RKO (cell line): ENCODE measurements at regions not wholly inside any gene's neighbourhood (a gene's known extent, or its start where the extent isn't known, plus 50 kb on each side); places are given as distances from the start of the nearest gene placed in this dataset.
A peak's percentile ranks its signal among the peaks of the same experiment; 100 is the strongest.
"Not testable (repeated sequence)": the region's sequence is repeated elsewhere in the genome, so short reads cannot be mapped to it uniquely, and the experiment has no call there.

Experiments used
- DNase-seq: peaks from one replicate; pipeline ENCODE4 v3.0.0-alpha.2; 2016; ENCODE audit warnings: low spot score

DNA sequence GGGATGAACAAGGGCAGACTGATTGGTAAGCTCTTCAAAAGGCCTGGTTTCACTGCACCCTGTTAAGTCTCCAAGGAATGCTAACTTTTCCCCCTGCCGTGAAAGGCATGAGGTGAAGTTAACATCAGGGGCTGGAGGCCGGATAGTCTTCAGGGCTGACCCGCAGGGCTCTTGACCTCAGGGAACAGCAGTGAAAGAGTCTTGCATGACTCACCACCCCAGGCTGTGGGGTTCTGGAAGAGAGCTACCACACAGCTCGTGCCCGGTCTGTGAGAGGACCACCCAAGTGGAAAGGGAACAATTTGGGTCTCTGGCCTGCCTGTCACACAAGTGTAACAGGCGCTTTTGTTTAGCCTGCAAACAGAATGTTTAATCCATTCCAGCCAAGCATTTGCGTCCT, 504.9 kb downstream of the EDEM1 start:
- DNase-seq, result no peak

DNA sequence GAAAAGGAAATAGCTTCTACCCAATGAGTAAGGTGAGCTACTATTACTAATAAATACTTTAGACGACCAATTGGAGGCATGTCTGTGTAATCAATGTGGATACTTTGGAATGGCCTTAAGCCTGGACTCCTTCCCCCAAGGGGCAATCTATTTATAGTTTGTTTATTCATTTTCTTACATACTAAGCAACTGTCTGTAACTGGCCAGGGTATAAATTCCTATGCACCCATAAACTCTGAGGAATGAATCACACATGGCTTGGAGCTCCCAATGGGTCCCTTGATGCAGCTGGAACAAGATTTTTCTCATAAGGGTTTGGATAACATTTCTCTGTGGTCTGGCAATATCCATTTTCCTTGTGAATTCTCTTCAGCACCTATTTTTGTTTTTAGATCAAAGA, 506.8 kb downstream of the EDEM1 start:
- DNase-seq, result no peak

DNA sequence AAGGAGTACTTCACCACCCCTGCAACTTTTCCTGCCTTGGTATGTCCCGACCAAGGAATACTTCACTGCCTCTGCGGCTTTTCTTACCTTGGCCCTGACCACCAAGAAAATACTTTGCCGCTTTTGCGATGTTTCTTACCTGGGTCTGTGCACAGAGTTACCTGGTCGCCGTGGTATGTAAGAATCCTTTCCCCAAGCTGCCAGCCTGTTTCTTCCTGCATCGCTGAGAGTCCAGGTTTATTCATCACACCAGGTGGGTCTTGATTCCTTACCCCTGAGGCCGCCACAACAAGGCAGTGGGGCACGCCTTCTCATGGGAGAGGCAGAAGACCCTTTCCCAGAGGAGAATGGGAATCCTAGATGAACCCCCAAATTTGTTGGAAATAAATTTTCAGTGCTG, 511.3 kb downstream of the EDEM1 start:
- DNase-seq, result no peak

DNA sequence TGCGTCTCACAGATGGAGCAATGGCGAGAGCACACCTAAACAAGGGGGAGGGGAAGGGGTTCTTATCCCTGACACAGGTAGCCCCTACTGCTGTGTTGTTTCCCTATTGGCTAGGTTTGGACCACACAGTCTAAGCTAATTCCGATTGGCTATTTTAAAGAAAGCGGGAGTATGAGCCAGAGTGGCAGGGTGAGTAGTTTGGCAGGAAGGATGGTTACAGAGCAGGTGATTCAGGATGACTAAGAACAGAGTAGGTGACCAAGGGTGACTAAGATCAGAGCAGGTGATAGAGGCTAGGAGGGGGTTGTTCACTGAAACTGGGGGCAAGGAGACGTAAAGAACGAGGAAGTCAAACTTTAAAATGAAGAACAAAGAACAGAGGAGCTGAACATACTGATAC, 511.8 kb downstream of the EDEM1 start:
- DNase-seq, result peak; percentile 12

DNA sequence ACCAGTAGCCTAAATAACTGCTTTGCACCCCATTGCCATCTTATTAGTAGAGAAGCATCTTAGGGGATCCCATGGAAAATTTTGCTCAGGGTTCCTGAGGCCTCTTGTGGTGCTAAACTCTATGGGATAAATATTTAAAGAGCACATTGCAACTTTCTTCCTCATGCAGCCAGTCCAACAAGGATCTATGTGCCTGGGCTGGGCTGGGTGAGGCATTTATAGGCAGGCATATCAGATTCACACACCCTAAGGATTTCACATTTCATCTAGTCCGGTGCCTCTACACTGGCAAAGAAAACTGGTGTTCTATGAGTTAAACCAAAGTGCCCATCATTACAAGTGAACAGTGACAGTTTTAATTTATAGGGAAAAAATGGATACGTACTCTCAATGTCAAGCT, 512.3 kb downstream of the EDEM1 start:
- DNase-seq, result no peak

DNA sequence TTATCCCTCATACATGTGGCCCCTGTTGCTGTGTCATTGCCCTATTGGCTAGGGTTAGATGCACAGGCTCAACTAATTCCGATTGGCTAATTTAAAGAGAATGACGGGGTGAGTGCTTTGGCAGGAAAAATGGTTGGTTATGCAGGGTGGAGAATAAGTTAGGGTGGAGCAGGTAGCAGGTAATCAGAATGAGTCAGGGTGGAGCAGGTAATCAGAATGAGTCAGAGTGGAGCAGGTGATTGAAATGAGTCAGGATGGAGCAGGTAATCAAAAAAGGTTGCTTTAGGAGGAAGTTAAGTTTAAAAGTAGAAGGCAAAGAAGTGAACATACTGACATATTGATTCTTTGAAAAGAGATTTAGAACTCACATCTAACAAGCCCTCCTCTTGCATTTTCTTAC, 513.5 kb downstream of the EDEM1 start:
- not testable (repeated sequence) for DNase-seq

DNA sequence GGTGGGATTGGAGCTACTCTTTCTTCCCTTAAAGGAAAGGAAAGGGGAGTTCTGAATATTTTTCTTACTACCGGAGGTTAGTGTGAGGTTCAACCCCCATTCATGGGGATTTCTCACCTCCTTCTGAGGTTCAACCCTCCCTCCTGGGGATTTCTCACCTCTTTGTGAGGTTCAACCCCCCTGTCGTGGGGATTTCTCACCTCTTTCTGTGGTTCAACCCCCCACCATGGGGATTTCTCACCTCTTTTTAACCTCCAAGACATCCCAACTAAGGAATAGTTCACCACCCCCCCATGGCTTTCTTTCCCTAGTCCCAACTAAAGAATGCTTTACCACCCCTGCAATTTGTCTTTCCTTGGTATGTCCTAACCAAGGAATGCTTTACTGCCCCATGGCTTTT, 520.3 kb downstream of the EDEM1 start:
- no peak for DNase-seq

DNA sequence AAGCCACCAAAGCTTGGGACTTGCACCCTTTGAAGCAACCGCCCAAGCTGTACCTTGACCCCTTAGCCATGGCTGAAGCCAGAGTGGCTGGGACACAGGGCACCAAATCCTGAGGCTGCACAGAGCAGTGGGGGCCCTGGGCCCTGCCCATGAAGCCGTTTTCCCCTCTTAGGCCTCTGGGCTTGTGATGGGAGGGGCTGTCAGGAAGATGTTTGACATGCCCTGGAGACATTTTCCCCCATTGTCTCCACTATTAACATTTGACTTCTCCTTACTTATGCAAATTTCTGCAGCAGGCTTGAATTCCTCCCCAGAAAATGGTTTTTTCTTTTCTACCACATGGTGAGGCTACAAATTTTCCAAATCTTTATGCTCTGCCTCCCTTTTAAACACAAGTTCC, 522.2 kb downstream of the EDEM1 start:
- no peak for DNase-seq

DNA sequence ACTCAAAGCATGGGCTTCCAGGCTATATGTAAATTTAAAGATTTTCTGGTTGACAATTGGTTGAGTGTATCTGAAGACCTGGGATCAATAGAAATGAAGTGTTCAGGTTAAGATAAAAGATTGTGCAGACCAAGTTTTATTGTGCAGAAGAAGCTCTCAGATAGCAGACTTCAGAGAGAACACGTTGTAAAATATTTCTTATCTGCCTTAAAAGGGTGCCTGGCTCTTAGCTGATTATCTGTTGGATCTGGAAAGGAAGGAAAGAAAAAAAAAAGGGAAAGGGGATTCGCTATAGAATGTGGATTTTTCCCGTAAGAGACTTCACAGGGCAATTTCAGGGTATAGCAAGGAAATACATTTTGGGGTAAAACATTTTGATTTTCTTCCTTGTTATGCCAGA, 523.2 kb downstream of the EDEM1 start:
- no peak for DNase-seq

DNA sequence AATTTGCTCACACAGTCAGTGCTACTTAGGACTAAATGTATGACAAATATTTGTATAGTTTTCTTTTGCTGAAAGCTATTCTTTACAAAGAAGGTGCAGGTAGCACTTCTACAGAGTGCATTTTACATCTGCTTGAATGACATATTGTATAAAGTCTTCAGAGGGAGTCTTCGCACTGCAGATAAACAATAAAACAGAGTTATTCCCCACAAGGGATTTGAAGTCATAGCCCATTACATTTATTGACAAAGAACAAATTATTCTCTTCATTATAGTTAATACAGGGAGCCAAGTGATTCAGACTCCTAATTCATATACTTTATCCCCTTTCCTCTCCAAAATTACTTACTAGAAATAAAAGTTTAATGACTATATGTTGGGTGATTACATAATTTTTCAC, 529.7 kb downstream of the EDEM1 start:
- no peak for DNase-seq

DNA sequence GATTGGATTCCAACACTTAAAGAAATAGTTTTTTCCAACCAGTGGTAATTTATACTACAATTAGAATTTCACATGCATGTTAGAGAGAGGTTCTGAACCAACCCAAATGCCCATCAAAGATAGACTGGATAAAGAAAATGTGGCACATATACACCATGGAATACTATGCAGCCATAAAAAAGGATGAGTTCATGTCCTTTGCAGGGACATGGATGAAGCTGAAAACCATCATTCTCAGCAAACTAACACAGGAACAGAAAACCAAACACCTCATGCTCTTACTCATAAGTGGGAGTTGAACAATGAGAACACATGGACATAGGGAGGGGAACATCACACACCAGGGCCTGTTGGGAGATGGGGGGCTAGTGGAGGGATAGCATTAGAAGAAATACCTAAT, 532.2 kb downstream of the EDEM1 start:
- DNase-seq, result not testable (repeated sequence)

DNA sequence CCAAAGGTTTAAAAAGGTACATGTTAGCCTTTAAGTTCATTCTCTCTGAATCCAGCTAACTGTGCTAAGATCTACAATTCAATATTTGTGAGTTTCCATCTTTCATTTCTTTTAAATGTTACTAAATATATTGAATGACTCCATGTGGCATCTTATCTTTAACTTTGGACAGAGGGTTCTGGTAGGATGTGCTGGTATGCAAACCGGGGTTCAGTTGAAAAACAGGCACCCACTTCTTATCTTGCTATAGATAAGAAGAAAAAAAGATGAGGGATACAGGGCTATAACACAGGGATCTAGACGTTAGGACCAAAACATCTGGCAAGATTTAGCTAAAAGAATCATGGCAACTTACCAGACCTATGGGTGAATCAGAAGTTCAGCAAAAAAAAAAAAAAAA, 538.3 kb downstream of the EDEM1 start:
- no peak for DNase-seq

DNA sequence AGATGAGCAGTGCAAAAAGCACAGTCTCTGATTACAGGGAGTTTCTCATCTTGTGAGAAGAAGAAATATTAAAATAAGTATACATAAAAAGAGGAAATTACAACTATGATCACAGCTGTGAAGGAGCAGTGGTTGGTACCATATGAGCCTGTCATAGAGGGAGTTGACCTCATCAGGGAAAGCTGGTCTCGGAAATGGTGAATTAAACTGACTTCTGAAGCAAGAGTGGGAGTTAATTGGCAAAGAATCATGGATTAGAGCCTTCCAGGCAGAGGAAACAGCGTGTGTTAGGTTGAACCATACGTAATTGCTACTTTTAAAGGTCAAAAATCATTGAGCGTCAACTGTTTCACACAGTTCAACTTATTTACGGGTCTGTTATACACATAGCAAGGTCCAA, 539.1 kb downstream of the EDEM1 start:
- DNase-seq, result no peak

DNA sequence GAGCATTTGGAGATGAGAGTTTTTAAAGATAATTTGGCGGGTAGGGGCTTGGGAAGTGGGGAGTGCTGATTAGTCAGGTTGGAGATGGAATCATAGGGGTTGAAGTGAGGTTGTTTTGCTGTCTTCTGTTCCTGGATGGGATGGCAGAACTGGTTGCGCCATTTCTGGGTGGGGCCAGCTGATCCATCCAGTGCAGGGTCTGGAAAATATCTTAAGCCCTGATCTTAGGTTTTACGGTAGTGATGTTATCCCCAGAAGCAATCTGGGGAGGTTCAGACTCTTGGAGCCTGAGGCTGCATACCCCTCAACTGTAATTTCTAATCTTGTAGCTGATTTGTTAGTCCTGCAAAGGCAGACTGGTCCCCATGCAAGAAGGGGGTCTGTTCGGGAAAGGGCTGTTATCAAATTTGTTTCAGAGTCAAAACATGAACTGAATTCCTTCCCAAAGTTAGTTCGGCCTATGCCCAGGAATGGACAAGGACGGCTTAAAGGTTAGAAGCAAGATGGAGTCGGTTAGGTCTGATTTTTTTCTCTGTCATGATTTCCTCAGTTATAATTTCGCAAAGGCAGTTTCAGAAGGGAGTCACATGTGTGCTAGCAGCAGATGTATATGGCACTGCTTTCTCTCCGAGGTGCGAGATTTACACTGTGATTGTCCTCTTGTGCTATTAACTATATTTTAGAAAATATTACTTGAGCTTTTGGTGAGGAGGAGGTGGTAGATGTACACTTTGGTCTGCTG, 540.4 kb downstream of the EDEM1 start:
- no peak for DNase-seq

DNA sequence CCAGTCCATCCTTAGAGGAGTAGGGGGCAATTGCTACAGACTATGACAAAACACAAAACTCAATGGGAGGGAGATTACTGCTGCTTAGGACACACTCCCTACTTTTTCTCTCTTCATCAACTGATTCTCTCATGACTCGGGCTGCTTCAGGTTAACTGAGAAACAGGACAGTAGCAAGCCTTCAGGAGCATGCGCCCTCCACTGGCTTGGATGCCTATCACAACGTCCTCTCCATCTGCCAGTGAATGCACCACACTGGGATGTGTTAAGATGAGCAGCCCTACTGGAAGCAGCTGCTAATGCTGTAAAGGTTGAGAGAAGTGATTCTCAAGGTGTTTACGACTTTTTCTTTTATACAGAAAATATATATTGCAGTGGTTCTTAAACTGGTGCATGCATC, 542.3 kb downstream of the EDEM1 start:
- DNase-seq, result no peak

DNA sequence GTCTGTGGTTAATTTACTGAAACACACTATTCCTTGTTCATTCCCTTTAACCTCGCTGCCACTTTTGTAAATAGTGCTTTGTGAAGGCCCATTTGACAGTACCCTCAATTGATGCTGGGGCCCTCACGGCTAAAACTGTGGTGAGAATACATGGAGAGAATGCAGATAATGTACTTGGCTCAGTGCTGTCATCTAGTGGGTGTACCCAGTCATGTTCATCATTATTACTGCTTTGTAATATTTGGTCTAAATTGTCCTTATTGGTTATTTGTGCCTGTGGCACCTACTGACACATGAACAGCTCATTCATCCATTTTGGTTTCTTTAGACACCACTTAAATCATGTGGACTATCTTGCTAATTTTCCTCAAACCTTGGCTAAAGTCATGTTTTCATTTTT, 543.6 kb downstream of the EDEM1 start:
- no peak for DNase-seq

DNA sequence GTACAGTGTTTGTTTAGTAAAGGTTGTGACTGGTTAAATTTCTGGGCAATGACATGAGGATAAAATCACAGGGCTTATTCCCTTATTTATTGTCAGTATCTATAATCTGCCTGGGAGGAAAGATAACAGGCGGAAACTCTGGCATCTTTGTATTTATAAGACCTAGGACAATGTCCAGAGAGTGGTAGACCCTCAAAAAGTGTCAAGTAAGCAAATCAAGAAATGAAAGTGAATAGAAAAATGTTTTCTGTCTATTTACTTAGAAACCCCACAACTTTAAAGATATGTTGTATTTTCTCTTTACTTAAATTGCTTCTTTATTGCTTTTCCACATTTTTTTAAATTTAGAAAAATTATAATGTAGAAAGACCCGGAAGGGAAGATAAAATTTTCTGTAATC, 544.6 kb downstream of the EDEM1 start:
- DNase-seq, result no peak

DNA sequence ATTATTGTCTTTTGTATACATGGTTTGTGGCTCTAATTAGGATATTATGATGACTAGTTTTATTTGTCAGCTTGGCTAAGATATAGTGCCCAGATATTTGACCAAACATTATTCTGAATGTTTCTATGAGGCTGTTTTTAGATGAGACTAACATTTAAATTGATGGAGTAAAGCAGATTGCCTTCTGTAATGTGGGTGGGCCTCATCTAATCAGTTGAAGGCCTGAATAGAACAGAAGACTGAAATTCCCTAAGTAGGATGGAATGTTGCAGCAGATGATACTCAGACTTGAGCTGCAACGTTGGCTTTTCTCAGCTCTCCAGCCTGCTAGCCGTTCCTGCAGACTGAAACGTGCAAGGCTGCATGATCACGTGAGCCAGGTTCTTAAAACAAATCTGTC, 546.5 kb downstream of the EDEM1 start:
- no peak for DNase-seq

DNA sequence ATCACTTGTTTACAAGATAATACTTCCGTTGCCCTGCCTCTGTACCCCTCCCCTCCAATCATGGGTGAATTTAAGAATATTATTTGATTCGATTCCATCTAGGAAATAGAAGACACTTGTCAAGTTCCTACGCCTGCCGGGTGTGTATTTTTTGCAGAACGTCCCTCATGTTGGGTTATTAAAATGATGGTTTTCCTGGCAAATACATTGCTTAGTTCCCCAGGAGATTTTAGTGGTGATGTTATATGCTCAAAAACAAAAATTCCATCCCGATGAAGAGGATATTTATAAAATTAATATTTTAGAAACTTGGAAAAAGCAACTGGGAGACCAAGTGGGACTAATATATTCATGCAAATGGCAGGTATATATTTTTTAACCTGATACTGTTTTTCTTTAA, 548.4 kb downstream of the EDEM1 start:
- DNase-seq, result no peak

DNA sequence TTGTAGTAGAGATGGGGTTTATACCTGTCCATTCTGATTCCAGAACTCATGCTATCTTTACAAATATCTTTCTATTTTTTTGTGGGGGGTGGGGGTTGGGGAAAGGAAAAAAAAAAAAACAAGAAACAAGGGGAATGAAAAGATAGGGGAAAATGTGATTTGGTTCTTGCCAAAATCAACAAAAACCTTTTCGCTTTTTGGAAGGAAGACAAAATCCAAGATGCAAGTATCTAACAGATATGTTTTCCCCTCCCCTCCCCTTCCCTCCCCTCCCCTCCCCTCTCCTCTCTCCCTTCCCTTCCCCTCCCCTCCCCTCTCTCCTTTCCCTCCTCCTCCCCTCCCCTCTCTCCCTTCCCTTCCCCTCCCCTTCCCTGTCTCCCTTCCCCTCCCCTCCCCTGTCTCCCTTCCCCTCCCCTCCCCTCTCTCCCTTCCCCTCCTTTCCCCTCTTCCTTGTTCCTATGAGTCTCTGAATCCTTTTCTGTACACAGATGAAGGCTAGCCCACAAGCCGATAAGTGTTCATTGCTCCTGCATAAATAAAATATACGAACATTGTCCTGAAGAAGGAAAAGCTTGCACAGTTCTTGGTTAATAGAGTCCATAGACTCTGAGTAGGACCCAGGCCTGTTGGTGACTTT, 551.9 kb downstream of the EDEM1 start:
- no peak for DNase-seq

DNA sequence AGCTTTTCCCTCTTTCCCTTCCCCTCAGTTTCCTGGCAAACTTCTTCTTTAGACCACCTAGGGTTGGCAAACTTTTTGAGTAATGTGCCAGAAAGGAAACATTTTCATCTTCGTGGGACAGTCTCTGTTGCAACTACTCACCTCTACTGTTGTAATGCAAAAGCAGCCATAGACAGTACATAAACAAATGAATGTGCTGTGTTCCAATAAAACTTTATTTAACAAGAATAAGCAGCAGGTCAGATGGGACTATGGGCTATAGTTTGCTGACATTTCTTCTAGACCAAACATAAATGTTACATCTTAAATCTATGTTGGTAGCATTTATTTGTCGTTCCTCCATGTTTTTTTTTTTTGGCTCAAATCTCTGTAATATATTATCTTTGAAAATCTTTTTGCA, 552.4 kb downstream of the EDEM1 start:
- no peak for DNase-seq

DNA sequence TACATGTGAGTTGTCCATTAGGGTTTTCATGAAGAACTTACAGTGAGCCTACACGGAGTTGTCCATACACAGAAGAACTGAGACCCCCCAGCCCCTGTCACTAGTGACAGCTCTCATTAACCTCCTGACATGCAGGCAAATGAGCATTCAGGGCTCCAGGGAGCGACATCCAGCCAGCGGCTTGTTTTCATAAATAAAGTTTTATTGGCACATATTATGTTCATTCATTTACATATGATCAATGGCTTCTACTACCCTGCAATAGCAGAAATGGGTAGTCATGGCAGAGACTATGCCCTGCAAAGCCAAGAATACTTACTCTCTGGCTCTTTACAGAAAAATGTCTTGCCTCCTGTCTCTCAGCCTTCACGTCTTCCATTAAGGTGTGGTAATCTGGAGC, 553.5 kb downstream of the EDEM1 start:
- DNase-seq, result no peak

DNA sequence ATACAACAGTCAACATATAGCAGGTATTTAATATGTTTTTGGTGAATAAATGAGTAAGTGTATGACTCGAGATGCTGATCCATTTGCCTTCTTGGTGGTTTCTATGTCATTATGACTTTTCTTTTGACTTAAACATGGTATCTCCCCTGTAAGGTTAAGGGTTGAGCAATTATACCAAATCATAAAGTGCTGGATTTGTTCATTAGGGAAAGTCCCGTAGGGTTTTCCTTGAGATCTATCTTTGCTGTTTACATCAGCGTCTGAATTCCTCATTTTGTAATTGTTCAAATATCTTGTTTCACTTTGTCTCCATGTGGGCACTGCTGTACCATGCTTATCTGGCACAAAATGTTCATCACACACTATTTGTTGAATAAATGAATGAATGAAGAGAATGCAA, 562.6 kb downstream of the EDEM1 start:
- no peak for DNase-seq
